ENCODE measurements at regions not wholly inside any gene's neighbourhood (a gene's known extent, or its start where the extent isn't known, plus 50 kb on each side); places are given as distances from the start of the nearest gene placed in this dataset.

DNA sequence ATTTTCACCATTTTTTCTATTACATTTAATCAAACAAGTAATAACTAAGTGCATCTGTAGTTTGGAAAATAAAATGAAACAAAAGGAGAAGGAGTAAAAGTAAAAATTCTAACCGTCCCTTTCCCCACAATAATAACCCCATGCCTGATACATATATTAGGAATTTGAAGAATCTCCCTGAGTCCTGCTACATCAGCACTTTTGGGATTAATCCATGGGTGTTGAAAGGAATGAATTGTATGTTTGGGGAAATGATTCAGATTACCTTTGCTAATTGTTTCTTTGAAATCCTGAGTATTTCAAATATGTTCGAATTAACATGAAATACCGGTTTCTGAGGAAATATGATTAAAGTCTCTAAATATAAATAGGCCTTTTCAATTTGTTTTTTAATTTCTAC, 648.0 kb downstream of the CDY2B start:
- DNase-seq (ENCODE audit: low spot score): no peak
- no peak for ATAC-seq (ENCODE audit: insufficient number of reproducible peaks, low FRiP score, low read depth)
- H3K4me3 ChIP-seq: no peak overlapping the region
- H3K4me1 ChIP-seq (ENCODE audit: control insufficient read depth in 1 of 2, low read depth in 2 of 2): no peaks in the 10 kb centered on the region
- H3K9me3 ChIP-seq: no peaks in the 10 kb centered on the region
- no peaks in the 10 kb centered on the region for H3K27me3 ChIP-seq (replicated peaks; ENCODE audit: insufficient read depth)
- H3K27ac ChIP-seq: no peak overlapping the region
- TF ChIP-seq, protein P1, sequence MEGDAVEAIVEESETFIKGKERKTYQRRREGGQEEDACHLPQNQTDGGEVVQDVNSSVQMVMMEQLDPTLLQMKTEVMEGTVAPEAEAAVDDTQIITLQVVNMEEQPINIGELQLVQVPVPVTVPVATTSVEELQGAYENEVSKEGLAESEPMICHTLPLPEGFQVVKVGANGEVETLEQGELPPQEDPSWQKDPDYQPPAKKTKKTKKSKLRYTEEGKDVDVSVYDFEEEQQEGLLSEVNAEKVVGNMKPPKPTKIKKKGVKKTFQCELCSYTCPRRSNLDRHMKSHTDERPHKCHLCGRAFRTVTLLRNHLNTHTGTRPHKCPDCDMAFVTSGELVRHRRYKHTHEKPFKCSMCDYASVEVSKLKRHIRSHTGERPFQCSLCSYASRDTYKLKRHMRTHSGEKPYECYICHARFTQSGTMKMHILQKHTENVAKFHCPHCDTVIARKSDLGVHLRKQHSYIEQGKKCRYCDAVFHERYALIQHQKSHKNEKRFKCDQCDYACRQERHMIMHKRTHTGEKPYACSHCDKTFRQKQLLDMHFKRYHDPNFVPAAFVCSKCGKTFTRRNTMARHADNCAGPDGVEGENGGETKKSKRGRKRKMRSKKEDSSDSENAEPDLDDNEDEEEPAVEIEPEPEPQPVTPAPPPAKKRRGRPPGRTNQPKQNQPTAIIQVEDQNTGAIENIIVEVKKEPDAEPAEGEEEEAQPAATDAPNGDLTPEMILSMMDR (IDR thresholded peaks at IDR 0.05): no peak
- H3K36me3 ChIP-seq: no peaks in the 10 kb centered on the region

DNA sequence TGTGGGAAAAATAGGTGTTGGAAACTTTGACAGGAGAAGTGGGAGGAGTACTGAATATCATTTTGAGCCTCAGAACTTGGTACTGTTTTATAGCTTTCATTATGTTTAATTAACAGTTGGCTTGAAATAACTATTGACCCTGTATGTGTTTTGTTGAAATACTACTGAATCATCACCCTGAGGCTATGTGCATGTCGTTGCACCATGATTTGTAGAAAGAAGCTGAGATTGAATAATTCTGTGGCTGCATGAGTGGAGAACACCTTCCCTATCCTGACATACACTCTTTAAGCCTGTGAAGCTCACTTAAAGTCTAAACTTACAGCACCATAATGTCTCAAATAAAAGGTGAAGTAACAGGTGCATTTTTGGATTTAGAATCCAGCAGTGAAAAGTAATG, 656.5 kb downstream of the CDY2B start:
- H3K36me3 ChIP-seq: no peaks in the 10 kb centered on the region
- TF ChIP-seq, protein P1 (IDR thresholded peaks at IDR 0.05): no peak
- no peaks in the 10 kb centered on the region for H3K27me3 ChIP-seq (replicated peaks; ENCODE audit: insufficient read depth)
- no peaks in the 10 kb centered on the region for H3K9me3 ChIP-seq
- DNase-seq (ENCODE audit: low spot score) (no peak), ATAC-seq (ENCODE audit: insufficient number of reproducible peaks, low FRiP score, low read depth) (no peak)
- H3K4me1 ChIP-seq (ENCODE audit: control insufficient read depth in 1 of 2, low read depth in 2 of 2): no peaks in the 10 kb centered on the region
- H3K27ac ChIP-seq: no peak overlapping the region
- H3K4me3 ChIP-seq: no peak overlapping the region

DNA sequence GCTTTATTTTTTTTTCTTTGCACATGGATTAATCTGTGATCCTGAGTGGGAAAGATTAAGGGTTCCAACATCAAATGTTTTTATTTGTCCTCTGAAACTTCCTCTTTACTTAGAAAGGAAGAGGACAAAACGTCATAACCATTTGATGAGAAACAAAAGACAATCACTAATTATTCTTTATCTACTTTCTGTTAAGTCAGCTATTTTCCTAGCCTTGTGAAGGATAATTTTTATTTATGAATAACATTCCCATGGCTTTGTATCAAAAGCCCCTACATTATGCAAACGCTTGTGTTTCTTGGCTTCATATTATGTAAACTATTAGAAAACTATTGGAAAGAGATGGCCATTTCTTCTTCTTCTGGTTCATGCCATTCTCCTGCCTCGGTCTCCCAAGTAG, 677.6 kb downstream of the CDY2B start:
- Histone ChIP-seq H3K4me1 (ENCODE audit: control insufficient read depth in 1 of 2, low read depth in 2 of 2) (no peaks in the 10 kb centered on the region), H3K27ac (no peak overlapping the region), H3K27me3 (replicated peaks; ENCODE audit: insufficient read depth) (no peaks in the 10 kb centered on the region), H3K4me3 (no peak overlapping the region), H3K36me3 (no peaks in the 10 kb centered on the region), H3K9me3 (no peaks in the 10 kb centered on the region)
- TF ChIP-seq, protein P1 (IDR thresholded peaks at IDR 0.05): no peak
- DNase-seq (ENCODE audit: low spot score) (no peak), ATAC-seq (ENCODE audit: insufficient number of reproducible peaks, low FRiP score, low read depth) (no peak)

DNA sequence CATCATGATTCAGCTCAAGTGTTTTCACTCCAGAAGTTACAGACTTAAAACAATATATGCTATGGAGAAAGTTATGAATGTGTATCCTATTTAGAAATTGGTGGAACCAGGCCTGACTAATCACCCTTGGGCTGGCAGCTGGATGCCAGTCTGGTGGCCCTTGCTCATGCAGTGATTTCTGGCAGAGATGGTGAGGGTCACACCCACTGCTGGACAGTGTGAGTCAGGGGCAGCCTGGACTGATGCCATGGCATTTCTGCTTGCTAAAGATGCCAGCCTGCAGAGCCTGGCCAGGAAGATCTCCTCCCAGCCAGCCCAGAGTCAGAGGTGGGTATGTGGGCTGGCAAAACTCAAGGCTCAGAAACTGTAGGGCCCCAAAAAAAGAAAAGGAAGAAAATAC, 695.7 kb downstream of the CDY2B start:
- H3K27ac ChIP-seq: no peak overlapping the region
- no peaks in the 10 kb centered on the region for H3K27me3 ChIP-seq (replicated peaks; ENCODE audit: insufficient read depth)
- H3K36me3 ChIP-seq: no peaks in the 10 kb centered on the region
- TF ChIP-seq, protein P1 (IDR thresholded peaks at IDR 0.05): no peak
- ATAC-seq (ENCODE audit: insufficient number of reproducible peaks, low FRiP score, low read depth) (no peak), DNase-seq (ENCODE audit: low spot score) (no peak)
- H3K4me1 ChIP-seq (ENCODE audit: control insufficient read depth in 1 of 2, low read depth in 2 of 2): no peaks in the 10 kb centered on the region
- no peaks in the 10 kb centered on the region for H3K9me3 ChIP-seq
- H3K4me3 ChIP-seq: no peak overlapping the region

DNA sequence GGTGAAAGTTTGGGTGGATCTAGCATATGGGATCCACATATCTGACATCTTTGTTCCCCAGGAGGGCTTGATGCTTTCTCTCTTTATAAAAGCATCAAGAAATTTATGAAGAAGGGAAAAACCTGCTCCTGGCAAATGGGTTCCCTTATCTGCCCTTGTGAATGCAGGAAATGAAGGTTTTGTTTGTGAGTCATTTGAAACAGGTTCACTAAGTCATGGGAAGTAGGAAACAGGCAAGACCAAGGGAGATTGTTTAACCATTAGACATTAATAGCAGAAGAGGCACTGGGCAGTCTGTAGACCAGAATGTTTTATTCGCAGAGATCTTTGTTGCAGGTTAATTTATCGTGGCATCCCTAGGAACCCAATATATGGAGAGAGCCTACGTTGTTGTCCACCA, 713.1 kb downstream of the CDY2B start:
- DNase-seq (ENCODE audit: low spot score) (no peak), ATAC-seq (ENCODE audit: insufficient number of reproducible peaks, low FRiP score, low read depth) (no peak)
- Histone ChIP-seq H3K36me3 (no peaks in the 10 kb centered on the region), H3K4me3 (no peak overlapping the region), H3K27ac (no peak overlapping the region), H3K27me3 (replicated peaks; ENCODE audit: insufficient read depth) (no peaks in the 10 kb centered on the region), H3K4me1 (ENCODE audit: control insufficient read depth in 1 of 2, low read depth in 2 of 2) (no peaks in the 10 kb centered on the region), H3K9me3 (no peaks in the 10 kb centered on the region)
- TF ChIP-seq, protein P1 (IDR thresholded peaks at IDR 0.05): no peak
